ENCODE measurements at regions not wholly inside any gene's neighbourhood (a gene's known extent, or its start where the extent isn't known, plus 50 kb on each side); places are given as distances from the start of the nearest gene placed in this dataset.
"Not testable (repeated sequence)": the region's sequence is repeated elsewhere in the genome, so short reads cannot be mapped to it uniquely, and the experiment has no call there.

- H3K4me1 ChIP-seq (ENCODE audit: control insufficient read depth, insufficient read depth, low read length); H3K4me3 ChIP-seq (ENCODE audit: low read depth, low read length); H3K27me3 ChIP-seq (ENCODE audit: control insufficient read depth, insufficient read depth, low read length); H3K36me3 ChIP-seq (ENCODE audit: control insufficient read depth, insufficient read depth, low read length); H3K9me3 ChIP-seq (ENCODE audit: control insufficient read depth, insufficient read depth, low read length); H3K9ac ChIP-seq (ENCODE audit: low read depth, low read length): not testable (repeated sequence)
Measured at GRCh38 chr5:60426189-60426588, 273.8 kb downstream of the DEPDC1B start.

- H3K36me3 ChIP-seq (ENCODE audit: control insufficient read depth, insufficient read depth, low read length); H3K4me1 ChIP-seq (ENCODE audit: control insufficient read depth, insufficient read depth, low read length); H3K4me3 ChIP-seq (ENCODE audit: low read depth, low read length): not testable (repeated sequence)
Measured at GRCh38 chr5:60420773-60421172, 279.2 kb downstream of the DEPDC1B start.

GRCh38 chr5:60417500-60418181 lies 282.3 kb downstream of the DEPDC1B start:
- no peak overlapping the region for H3K4me3 ChIP-seq (ENCODE audit: low read depth, low read length)
- no peaks in the 10 kb centered on the region for H3K27me3 ChIP-seq (ENCODE audit: control insufficient read depth, insufficient read depth, low read length)
- H3K4me1 ChIP-seq (ENCODE audit: control insufficient read depth, insufficient read depth, low read length): no peaks in the 10 kb centered on the region
- H3K36me3 ChIP-seq (ENCODE audit: control insufficient read depth, insufficient read depth, low read length): no peaks in the 10 kb centered on the region
- H3K9ac ChIP-seq (ENCODE audit: low read depth, low read length): no peak overlapping the region
- H3K9me3 ChIP-seq (ENCODE audit: control insufficient read depth, insufficient read depth, low read length): peaks cover 3% of the 10 kb centered on the region

More at GRCh38 chr5:60420773-60421172, 279.2 kb downstream of the DEPDC1B start:
- not testable (repeated sequence) for H3K27me3 ChIP-seq (ENCODE audit: control insufficient read depth, insufficient read depth, low read length); H3K9me3 ChIP-seq (ENCODE audit: control insufficient read depth, insufficient read depth, low read length); H3K9ac ChIP-seq (ENCODE audit: low read depth, low read length)

- Histone ChIP-seq H3K27me3 (ENCODE audit: control insufficient read depth, insufficient read depth, low read length) (no peaks in the 10 kb centered on the region), H3K9ac (ENCODE audit: low read depth, low read length) (no peak overlapping the region), H3K36me3 (ENCODE audit: control insufficient read depth, insufficient read depth, low read length) (no peaks in the 10 kb centered on the region), H3K9me3 (ENCODE audit: control insufficient read depth, insufficient read depth, low read length) (peaks cover 3% of the 10 kb centered on the region), H3K4me1 (ENCODE audit: control insufficient read depth, insufficient read depth, low read length) (no peaks in the 10 kb centered on the region), H3K4me3 (ENCODE audit: low read depth, low read length) (no peak overlapping the region)
Measured at GRCh38 chr5:60415443-60415842, 284.5 kb downstream of the DEPDC1B start.

- Histone ChIP-seq H3K9me3 (ENCODE audit: control insufficient read depth, insufficient read depth, low read length) (no peaks in the 10 kb centered on the region), H3K36me3 (ENCODE audit: control insufficient read depth, insufficient read depth, low read length) (no peaks in the 10 kb centered on the region), H3K4me3 (ENCODE audit: low read depth, low read length) (no peak overlapping the region), H3K27me3 (ENCODE audit: control insufficient read depth, insufficient read depth, low read length) (no peaks in the 10 kb centered on the region), H3K9ac (ENCODE audit: low read depth, low read length) (no peak overlapping the region), H3K4me1 (ENCODE audit: control insufficient read depth, insufficient read depth, low read length) (no peaks in the 10 kb centered on the region)
Measured at GRCh38 chr5:60410427-60410826, 289.5 kb downstream of the DEPDC1B start.

- H3K27me3 ChIP-seq (ENCODE audit: control insufficient read depth, insufficient read depth, low read length): no peaks in the 10 kb centered on the region
- H3K4me1 ChIP-seq (ENCODE audit: control insufficient read depth, insufficient read depth, low read length): no peaks in the 10 kb centered on the region
- no peak overlapping the region for H3K9ac ChIP-seq (ENCODE audit: low read depth, low read length)
- H3K36me3 ChIP-seq (ENCODE audit: control insufficient read depth, insufficient read depth, low read length): no peaks in the 10 kb centered on the region
- no peak overlapping the region for H3K4me3 ChIP-seq (ENCODE audit: low read depth, low read length)
- no peaks in the 10 kb centered on the region for H3K9me3 ChIP-seq (ENCODE audit: control insufficient read depth, insufficient read depth, low read length)
Measured at GRCh38 chr5:60404171-60404570, 295.8 kb downstream of the DEPDC1B start.

GRCh38 chr5:60403343-60404006 lies 296.5 kb downstream of the DEPDC1B start:
- no peak overlapping the region for H3K9ac ChIP-seq (ENCODE audit: low read depth, low read length)
- no peaks in the 10 kb centered on the region for H3K36me3 ChIP-seq (ENCODE audit: control insufficient read depth, insufficient read depth, low read length)
- H3K27me3 ChIP-seq (ENCODE audit: control insufficient read depth, insufficient read depth, low read length): no peaks in the 10 kb centered on the region
- no peaks in the 10 kb centered on the region for H3K4me1 ChIP-seq (ENCODE audit: control insufficient read depth, insufficient read depth, low read length)
- H3K9me3 ChIP-seq (ENCODE audit: control insufficient read depth, insufficient read depth, low read length): no peaks in the 10 kb centered on the region
- no peak overlapping the region for H3K4me3 ChIP-seq (ENCODE audit: low read depth, low read length)

GRCh38 chr5:60402161-60402785 lies 297.7 kb downstream of the DEPDC1B start:
- no peaks in the 10 kb centered on the region for H3K9me3 ChIP-seq (ENCODE audit: control insufficient read depth, insufficient read depth, low read length)
- no peaks in the 10 kb centered on the region for H3K27me3 ChIP-seq (ENCODE audit: control insufficient read depth, insufficient read depth, low read length)
- H3K36me3 ChIP-seq (ENCODE audit: control insufficient read depth, insufficient read depth, low read length): no peaks in the 10 kb centered on the region
- H3K4me3 ChIP-seq (ENCODE audit: low read depth, low read length): no peak overlapping the region
- no peak overlapping the region for H3K9ac ChIP-seq (ENCODE audit: low read depth, low read length)
- no peaks in the 10 kb centered on the region for H3K4me1 ChIP-seq (ENCODE audit: control insufficient read depth, insufficient read depth, low read length)

- no peaks in the 10 kb centered on the region for H3K9me3 ChIP-seq (ENCODE audit: control insufficient read depth, insufficient read depth, low read length)
- H3K4me3 ChIP-seq (ENCODE audit: low read depth, low read length): no peak overlapping the region
- no peaks in the 10 kb centered on the region for H3K4me1 ChIP-seq (ENCODE audit: control insufficient read depth, insufficient read depth, low read length)
- no peak overlapping the region for H3K9ac ChIP-seq (ENCODE audit: low read depth, low read length)
- H3K27me3 ChIP-seq (ENCODE audit: control insufficient read depth, insufficient read depth, low read length): no peaks in the 10 kb centered on the region
- no peaks in the 10 kb centered on the region for H3K36me3 ChIP-seq (ENCODE audit: control insufficient read depth, insufficient read depth, low read length)
Measured at GRCh38 chr5:60401526-60401925, 298.4 kb downstream of the DEPDC1B start.

- no peaks in the 10 kb centered on the region for H3K9me3 ChIP-seq (ENCODE audit: control insufficient read depth, insufficient read depth, low read length)
Measured at GRCh38 chr5:60399507-60399906, 300.5 kb downstream of the DEPDC1B start.

GRCh38 chr5:60395712-60396329 lies 304.1 kb downstream of the DEPDC1B start:
- H3K9ac ChIP-seq (ENCODE audit: low read depth, low read length): no peak overlapping the region
- no peaks in the 10 kb centered on the region for H3K9me3 ChIP-seq (ENCODE audit: control insufficient read depth, insufficient read depth, low read length)
- H3K36me3 ChIP-seq (ENCODE audit: control insufficient read depth, insufficient read depth, low read length): no peaks in the 10 kb centered on the region
- no peaks in the 10 kb centered on the region for H3K27me3 ChIP-seq (ENCODE audit: control insufficient read depth, insufficient read depth, low read length)
- H3K4me3 ChIP-seq (ENCODE audit: low read depth, low read length): no peak overlapping the region
- no peaks in the 10 kb centered on the region for H3K4me1 ChIP-seq (ENCODE audit: control insufficient read depth, insufficient read depth, low read length)

More at GRCh38 chr5:60399507-60399906, 300.5 kb downstream of the DEPDC1B start:
- no peaks in the 10 kb centered on the region for H3K27me3 ChIP-seq (ENCODE audit: control insufficient read depth, insufficient read depth, low read length)
- H3K4me3 ChIP-seq (ENCODE audit: low read depth, low read length): no peak overlapping the region
- H3K36me3 ChIP-seq (ENCODE audit: control insufficient read depth, insufficient read depth, low read length): no peaks in the 10 kb centered on the region
- no peaks in the 10 kb centered on the region for H3K4me1 ChIP-seq (ENCODE audit: control insufficient read depth, insufficient read depth, low read length)
- H3K9ac ChIP-seq (ENCODE audit: low read depth, low read length): no peak overlapping the region

All from iPS-15b (cell line).